BE2C (cell line): ENCODE measurements at regions not wholly inside any gene's neighbourhood (a gene's known extent, or its start where the extent isn't known, plus 50 kb on each side); places are given as distances from the start of the nearest gene placed in this dataset.

Source experiments
- DNase-seq: peaks from one replicate; pipeline ENCODE4 v3.0.0-alpha.2; 2020
- H3K27me3 ChIP-seq: fragments of 250-450 bp; sonication (Bioruptor Pico); 2 replicates; pipeline ENCODE4 v1.5.1; 2020; ENCODE audit warnings: mild to moderate bottlenecking
- H3K36me3 ChIP-seq: fragments of 250-450 bp; sonication (Bioruptor Pico); 2 replicates; pipeline ENCODE4 v1.5.1; 2020; ENCODE audit warnings: mild to moderate bottlenecking
- H3K4me1 ChIP-seq: fragments of 250-450 bp; sonication (Bioruptor Pico); 2 replicates; pipeline ENCODE4 v1.5.1; 2020
- H3K4me3 ChIP-seq: 2 replicates; pipeline ENCODE4 v1.5.1; 2011; ENCODE audit warnings: low read depth, low read length
- H3K9me3 ChIP-seq: fragments of 250-450 bp; sonication (Bioruptor Pico); 2 replicates; pipeline ENCODE4 v1.5.1; 2020
- TF ChIP-seq, protein P1 (sequence below): IDR thresholded peaks from 2 replicates; pipeline ENCODE4 v1.5.1; 2012; ENCODE audit warnings: mild to moderate bottlenecking, low read depth, low read length

DNA sequence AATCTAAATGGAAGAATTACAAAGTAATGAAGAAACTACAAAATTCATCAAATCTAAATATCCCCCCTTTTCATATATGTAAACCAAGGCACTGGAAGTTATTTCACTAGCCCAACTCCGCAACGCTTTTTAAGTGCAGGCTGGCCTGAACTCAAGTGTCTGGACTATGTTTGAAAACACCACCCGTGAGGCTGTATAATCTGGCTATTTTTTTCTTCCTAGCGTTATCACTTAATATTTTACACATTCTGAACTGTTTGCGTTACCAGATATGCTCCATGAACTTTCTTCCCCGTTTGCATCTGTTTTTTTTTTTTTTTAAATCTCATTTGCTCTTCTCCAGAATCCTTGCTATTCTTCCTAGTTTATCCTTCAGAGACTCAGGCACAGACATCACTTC lies 619.5 kb upstream of the CBLB start:
- H3K4me3 ChIP-seq = no peak overlapping the region
- no peaks in the 10 kb centered on the region for H3K27me3 ChIP-seq
- TF ChIP-seq, protein P1, sequence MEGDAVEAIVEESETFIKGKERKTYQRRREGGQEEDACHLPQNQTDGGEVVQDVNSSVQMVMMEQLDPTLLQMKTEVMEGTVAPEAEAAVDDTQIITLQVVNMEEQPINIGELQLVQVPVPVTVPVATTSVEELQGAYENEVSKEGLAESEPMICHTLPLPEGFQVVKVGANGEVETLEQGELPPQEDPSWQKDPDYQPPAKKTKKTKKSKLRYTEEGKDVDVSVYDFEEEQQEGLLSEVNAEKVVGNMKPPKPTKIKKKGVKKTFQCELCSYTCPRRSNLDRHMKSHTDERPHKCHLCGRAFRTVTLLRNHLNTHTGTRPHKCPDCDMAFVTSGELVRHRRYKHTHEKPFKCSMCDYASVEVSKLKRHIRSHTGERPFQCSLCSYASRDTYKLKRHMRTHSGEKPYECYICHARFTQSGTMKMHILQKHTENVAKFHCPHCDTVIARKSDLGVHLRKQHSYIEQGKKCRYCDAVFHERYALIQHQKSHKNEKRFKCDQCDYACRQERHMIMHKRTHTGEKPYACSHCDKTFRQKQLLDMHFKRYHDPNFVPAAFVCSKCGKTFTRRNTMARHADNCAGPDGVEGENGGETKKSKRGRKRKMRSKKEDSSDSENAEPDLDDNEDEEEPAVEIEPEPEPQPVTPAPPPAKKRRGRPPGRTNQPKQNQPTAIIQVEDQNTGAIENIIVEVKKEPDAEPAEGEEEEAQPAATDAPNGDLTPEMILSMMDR = no peak
- H3K36me3 ChIP-seq = no peaks in the 10 kb centered on the region
- no peaks in the 10 kb centered on the region for H3K9me3 ChIP-seq
- DNase-seq = no peak
- H3K4me1 ChIP-seq = no peaks in the 10 kb centered on the region

DNA sequence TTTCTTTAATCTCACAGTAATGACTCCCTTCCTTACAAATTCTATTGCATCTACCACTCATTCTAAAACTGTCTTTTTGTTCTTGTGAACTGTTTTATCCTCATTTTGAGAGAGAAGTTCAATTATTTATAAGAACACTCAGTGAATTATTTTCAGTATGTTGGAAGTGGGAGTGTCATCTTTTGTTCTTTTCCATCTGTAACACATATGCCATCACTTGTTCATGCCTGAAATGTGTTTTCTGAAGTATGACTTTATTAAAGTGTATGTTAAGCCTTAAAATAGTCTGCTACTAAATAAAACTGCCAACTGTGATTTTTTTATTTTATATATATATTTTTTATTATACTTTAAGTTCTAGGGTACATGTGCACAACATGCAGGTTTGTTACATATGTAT lies 623.0 kb upstream of the CBLB start:
- TF ChIP-seq, protein P1 = no peak
- no peak for DNase-seq
- H3K4me3 ChIP-seq = no peak overlapping the region
- no peaks in the 10 kb centered on the region for H3K9me3 ChIP-seq
- H3K36me3 ChIP-seq = no peaks in the 10 kb centered on the region
- no peaks in the 10 kb centered on the region for H3K27me3 ChIP-seq
- no peaks in the 10 kb centered on the region for H3K4me1 ChIP-seq

DNA sequence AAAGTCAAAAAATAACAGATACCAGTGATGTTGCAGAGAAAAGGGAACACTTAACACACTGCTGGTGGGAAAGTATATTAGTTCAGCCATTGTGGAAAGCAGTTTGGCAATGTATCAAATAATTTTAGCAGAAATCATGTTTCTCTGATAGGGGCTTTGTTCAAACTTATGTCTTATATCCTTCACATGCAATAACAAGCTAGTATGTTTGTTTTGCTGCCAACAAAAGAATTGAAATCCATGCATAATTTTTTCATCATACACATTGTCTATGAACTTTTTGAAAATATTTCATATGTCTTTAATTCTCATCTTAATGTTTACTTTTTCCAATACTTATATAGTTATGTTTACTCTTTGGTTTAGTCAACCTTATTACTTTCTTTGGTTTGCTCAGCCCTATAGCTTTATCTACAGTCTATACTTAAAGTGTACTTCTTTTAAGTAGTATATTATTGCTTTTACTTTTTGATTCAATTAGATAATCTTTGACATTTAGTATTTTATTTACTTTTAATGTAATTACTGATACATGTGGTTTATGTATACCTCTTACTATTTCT lies 639.6 kb upstream of the CBLB start:
- no peaks in the 10 kb centered on the region for H3K27me3 ChIP-seq
- no peaks in the 10 kb centered on the region for H3K4me1 ChIP-seq
- no peak for DNase-seq
- no peaks in the 10 kb centered on the region for H3K36me3 ChIP-seq
- H3K4me3 ChIP-seq = no peak overlapping the region
- H3K9me3 ChIP-seq = no peaks in the 10 kb centered on the region; the same call in 1 of the 2 replicates
- TF ChIP-seq, protein P1 = no peak

DNA sequence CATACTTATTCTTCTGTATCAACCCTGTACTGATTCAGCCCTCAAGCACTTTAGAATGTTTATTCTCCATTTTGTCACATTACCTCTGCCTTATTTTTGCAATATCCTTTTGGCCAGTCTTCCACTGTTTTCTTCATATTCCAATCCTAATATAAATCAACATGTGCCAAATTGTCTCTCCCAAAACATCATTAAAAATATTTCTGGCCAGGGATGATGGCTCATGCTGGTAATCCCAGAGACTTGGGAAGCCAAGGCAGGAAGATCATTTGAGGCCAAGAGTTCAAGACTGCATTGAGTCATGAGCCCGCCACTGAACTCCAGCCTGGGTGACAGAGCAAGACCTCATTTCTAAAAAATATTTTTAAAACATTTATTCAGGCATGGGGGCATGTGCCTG lies 641.4 kb upstream of the CBLB start:
- H3K4me1 ChIP-seq = no peaks in the 10 kb centered on the region
- H3K9me3 ChIP-seq = no peaks in the 10 kb centered on the region; the same call in 1 of the 2 replicates
- H3K27me3 ChIP-seq = no peaks in the 10 kb centered on the region
- no peaks in the 10 kb centered on the region for H3K36me3 ChIP-seq
- TF ChIP-seq, protein P1 = no peak
- no peak overlapping the region for H3K4me3 ChIP-seq
- DNase-seq = no peak

DNA sequence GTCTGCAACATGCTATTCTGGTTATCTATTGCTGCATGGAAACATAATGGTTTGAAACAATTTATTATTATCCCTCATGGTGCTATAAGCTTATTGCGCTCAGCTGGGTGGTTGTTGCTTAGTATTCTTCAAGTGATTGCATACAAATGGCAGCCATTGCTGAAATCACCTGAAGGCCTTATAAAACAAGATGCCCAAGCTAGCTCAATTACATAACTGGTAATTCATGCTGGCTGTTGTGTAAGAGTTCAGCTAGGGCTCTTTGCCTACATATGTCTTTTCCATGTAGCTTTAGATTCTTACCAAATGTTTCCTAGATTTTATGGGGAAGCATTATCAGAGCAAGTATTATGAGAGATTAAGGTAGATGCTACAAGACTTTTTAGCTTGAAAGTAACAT lies 644.0 kb upstream of the CBLB start:
- no peaks in the 10 kb centered on the region for H3K36me3 ChIP-seq
- no peak for DNase-seq
- H3K4me1 ChIP-seq = no peaks in the 10 kb centered on the region
- H3K4me3 ChIP-seq = no peak overlapping the region
- H3K27me3 ChIP-seq = no peaks in the 10 kb centered on the region
- TF ChIP-seq, protein P1 = no peak
- no peaks in the 10 kb centered on the region; the same call in 1 of the 2 replicates for H3K9me3 ChIP-seq

DNA sequence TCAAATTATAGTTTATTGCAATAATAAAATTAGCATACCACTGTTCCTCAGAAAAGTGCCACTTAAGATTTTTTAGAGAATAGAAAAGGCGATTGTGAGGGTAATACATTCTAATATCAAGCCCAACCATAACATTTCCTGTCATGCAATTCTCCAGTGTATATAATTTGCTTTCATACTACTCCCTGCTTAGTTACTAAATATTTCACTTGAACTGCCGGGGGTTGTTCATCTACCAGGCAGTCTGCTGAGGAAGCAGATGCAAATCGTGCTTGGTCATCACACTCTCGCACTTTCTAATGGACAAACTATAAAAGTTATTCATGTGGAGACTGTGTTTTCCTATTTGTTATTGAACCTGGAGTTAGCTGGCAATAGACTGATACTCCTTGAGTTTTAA lies 645.6 kb upstream of the CBLB start:
- no peak overlapping the region for H3K4me3 ChIP-seq
- no peak for DNase-seq
- no peaks in the 10 kb centered on the region for H3K36me3 ChIP-seq
- H3K27me3 ChIP-seq = no peaks in the 10 kb centered on the region
- TF ChIP-seq, protein P1 = no peak
- no peaks in the 10 kb centered on the region for H3K9me3 ChIP-seq
- H3K4me1 ChIP-seq = no peaks in the 10 kb centered on the region
